GM19238 (cell line): ENCODE measurements at regions not wholly inside any gene's neighbourhood (a gene's known extent, or its start where the extent isn't known, plus 50 kb on each side); places are given as distances from the start of the nearest gene placed in this dataset.

Source experiments
- DNase-seq: peaks from one replicate; pipeline ENCODE4 v3.0.0; 2011; ENCODE audit warnings: low spot score; ENCODE audit not compliant: insufficient read length

GRCh38 chr2:215627771-215628170 lies 191.9 kb upstream of the FN1 start:
- no peak for DNase-seq

GRCh38 chr2:215626812-215627281 lies 191.0 kb upstream of the FN1 start:
- DNase-seq, result no peak

- no peak for DNase-seq
Observed at GRCh38 chr2:215626063-215626462, 190.2 kb upstream of the FN1 start.

DNA sequence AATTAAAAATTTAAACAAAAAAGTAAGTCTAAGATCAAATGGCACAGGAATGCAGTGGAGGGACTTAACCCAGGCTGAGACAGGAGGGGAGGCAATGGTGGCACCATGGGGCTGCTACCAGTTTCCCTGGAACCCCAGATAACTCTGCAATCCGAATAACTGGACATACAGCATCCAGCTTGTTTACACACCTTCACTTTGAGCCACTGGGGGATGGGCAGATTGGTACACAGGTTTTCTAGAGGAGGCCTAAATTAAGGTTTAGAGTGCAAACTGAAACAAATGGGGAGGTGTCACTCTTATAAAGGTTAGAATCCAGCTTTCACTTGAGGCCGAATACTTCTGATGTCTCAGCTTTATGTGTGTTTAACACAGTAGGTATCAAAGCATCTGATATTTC lies 189.3 kb upstream of the FN1 start:
- DNase-seq, result no peak

GRCh38 chr2:215624423-215624829 lies 188.6 kb upstream of the FN1 start:
- DNase-seq, result no peak

GRCh38 chr2:215622837-215623236 lies 187.0 kb upstream of the FN1 start:
- DNase-seq, result no peak

GRCh38 chr2:215621381-215621780 lies 185.5 kb upstream of the FN1 start:
- DNase-seq, result no peak

GRCh38 chr2:215620528-215620927 lies 184.7 kb upstream of the FN1 start:
- no peak for DNase-seq

GRCh38 chr2:215619989-215620388 lies 184.1 kb upstream of the FN1 start:
- no peak for DNase-seq

- no peak for DNase-seq
Observed at GRCh38 chr2:215619022-215619958, 183.4 kb upstream of the FN1 start.

- no peak for DNase-seq
Observed at GRCh38 chr2:215618145-215618544, 182.3 kb upstream of the FN1 start.

DNA sequence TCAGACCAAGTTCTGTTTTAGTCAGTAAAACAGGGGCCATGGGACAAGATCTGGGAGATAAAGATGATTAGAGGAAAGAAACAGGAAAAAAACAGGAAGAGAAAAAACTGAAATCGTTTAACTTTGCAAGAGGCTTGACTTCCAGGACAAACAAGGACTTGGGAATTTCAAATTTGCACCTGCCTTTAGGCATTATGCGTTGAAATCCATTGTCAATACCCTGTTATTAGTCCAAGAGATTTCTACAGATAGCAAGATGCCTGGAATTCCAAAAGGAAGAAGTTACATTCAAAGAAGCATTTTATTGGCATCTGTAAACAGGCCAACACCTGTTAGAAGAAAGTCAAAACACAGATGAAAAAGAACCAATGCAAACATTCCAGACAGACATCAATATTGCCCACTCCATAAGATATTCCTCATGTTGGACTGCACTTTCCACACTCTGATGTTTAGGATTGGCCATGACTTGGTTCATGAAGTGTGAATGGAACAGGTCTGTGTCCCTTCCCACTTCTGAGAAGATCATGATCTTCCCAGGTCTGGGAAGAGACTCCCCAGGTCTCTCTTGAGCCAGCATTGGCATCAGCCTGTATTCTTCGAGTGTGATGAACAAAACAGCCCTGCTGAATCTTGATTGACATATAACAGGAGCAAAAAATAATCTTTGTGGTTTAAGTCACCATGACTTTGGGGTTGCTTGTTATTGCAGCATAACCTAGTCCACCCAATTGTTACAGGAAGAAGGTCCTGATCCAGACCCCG lies 181.4 kb upstream of the FN1 start:
- DNase-seq, result no peak

DNA sequence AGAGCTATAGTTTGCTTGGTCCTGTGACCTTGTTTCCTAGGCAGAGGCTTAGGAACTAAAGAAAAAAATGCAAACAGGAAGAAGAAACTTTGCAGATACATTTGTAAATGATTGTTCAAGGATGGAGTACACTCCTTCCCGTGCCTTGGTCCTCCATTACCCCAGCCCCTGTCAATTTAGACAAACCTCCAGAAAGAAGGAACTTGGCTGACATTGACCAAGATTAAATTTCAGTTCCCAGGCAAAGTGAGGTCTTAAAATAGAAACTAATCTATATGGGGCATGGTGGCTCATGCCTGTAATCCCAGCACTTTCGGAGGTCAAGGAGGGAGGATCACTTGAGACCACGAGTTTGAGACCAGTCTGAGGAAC lies 179.9 kb upstream of the FN1 start:
- DNase-seq, result no peak

DNA sequence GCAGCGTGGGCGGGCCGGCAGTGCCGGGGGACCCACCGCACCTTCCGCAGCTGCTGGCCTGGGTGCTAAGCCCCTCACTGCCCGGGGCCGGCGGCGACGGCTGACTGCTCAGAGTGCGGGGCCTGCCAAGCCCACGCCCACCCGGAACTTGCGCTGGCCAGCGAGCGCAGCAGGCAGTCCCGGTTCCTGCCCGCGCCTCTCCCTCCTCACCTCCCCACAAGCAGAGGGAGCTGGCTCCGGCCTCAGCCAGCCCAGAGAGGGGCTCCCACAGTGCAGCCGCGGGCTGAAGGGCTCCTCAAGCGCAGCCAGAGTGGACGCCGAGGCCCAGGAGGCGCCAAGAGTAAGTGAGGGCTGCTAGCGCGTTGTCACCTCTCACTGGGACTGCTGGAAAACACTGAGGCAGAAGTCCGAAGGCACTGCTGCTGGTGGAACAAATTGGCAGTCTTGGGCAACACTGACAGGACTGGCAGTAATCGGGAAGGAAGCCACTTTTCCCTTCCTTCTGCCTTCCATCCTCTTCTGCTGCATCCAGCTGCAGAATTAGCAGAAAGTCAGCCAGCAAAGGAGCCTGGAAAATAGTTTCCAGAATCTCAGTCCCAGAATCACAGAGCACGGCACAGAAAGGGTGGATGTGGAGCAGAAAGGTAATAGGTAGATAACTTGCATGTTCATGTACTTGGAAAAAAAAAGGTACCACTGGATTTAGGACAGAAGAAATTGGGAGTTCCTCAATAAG lies 179.4 kb upstream of the FN1 start:
- no peak for DNase-seq

- DNase-seq, result no peak
Observed at GRCh38 chr2:215614296-215614695, 178.4 kb upstream of the FN1 start.

GRCh38 chr2:215613888-215614287 lies 178.0 kb upstream of the FN1 start:
- no peak for DNase-seq

GRCh38 chr2:215613280-215613679 lies 177.4 kb upstream of the FN1 start:
- DNase-seq, result no peak

DNA sequence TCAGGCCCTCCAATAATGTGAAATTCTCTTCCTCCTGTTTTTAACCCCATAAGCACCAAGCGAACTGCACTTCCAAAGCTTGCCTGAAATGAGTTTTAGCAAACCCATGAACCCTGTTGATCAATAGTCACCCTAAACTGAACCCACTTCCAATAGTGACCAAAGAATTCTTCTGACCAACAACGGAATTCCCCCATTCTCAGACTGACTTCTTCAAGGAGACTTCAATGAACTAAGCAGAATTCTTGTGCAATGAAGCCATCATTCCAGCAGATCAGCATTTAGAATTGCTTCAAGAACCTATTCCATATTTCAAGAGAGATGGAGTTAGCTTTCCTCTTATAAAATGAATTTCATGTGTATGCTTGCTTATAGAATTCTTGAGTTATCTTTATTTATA lies 176.9 kb upstream of the FN1 start:
- no peak for DNase-seq

GRCh38 chr2:215611609-215612386 lies 175.9 kb upstream of the FN1 start:
- no peak for DNase-seq

- no peak for DNase-seq
Observed at GRCh38 chr2:215609089-215610032, 173.5 kb upstream of the FN1 start.
